SK-N-SH treated with all-trans-retinoic acid at 6 μM for 48 hours (cell line): ENCODE measurements at regions not wholly inside any gene's neighbourhood (a gene's known extent, or its start where the extent isn't known, plus 50 kb on each side); places are given as distances from the start of the nearest gene placed in this dataset.

Source experiments
- ATAC-seq: fragments of 200-7000 bp; cut with Tn5 transposase; 3 replicates; pipeline ENCODE4 v1.9.1; 2020; ENCODE audit warnings: mild to moderate bottlenecking, moderate library complexity
- ARNTL ChIP-seq: fragments of 450-650 bp; formaldehyde crosslinking; IDR thresholded peaks from 2 replicates; pipeline ENCODE4 v1.5.0; 2020; ENCODE audit warnings: low read depth, mild to moderate bottlenecking, moderate library complexity, borderline replicate concordance
- BACH2 ChIP-seq: fragments of 250-450 bp; sonication (Bioruptor Pico); IDR thresholded peaks from 2 replicates; pipeline ENCODE4 v1.9.0; 2021; ENCODE audit warnings: mild to moderate bottlenecking, borderline replicate concordance
- CREB5 ChIP-seq: fragments of 250-450 bp; sonication (Bioruptor Pico); IDR thresholded peaks from 2 replicates; pipeline ENCODE4 v1.5.1; 2020; ENCODE audit warnings: low read depth, mild to moderate bottlenecking, moderate library complexity
- CSDC2 ChIP-seq: fragments of 250-450 bp; sonication (Bioruptor Pico); IDR thresholded peaks from 2 replicates; pipeline ENCODE4 v1.5.0; 2020; ENCODE audit warnings: mild to moderate bottlenecking, moderate library complexity
- CSRNP3 ChIP-seq: fragments of 250-450 bp; sonication (Bioruptor Pico); IDR thresholded peaks from 2 replicates; pipeline ENCODE4 v1.5.1; 2021; ENCODE audit warnings: mild to moderate bottlenecking, moderate library complexity
- ESRRG ChIP-seq: fragments of 250-450 bp; sonication (Bioruptor Pico); IDR thresholded peaks from 2 replicates; pipeline ENCODE4 v1.6.1; 2021; ENCODE audit warnings: mild to moderate bottlenecking
- GLIS3 ChIP-seq: fragments of 250-450 bp; sonication (Bioruptor Pico); IDR thresholded peaks from 2 replicates; pipeline ENCODE4 v1.5.0; 2020; ENCODE audit warnings: mild to moderate bottlenecking, moderate library complexity
- ISL1 ChIP-seq: fragments of 250-450 bp; sonication (Bioruptor Pico); IDR thresholded peaks from 2 replicates; pipeline ENCODE4 v2.1.2; 2022; ENCODE audit warnings: mild to moderate bottlenecking, moderate library complexity
- PATZ1 ChIP-seq: fragments of 250-450 bp; sonication (Bioruptor Pico); IDR thresholded peaks from 2 replicates; pipeline ENCODE4 v1.8.0; 2020; ENCODE audit warnings: mild to moderate bottlenecking, moderate library complexity, borderline replicate concordance
- POU6F1 ChIP-seq: fragments of 250-450 bp; sonication (Bioruptor Pico); IDR thresholded peaks from 2 replicates; pipeline ENCODE4 v1.8.0; 2021; ENCODE audit warnings: low read depth, mild to moderate bottlenecking, moderate library complexity, borderline replicate concordance
- PPARA ChIP-seq: fragments of 250-450 bp; sonication (Bioruptor Pico); IDR thresholded peaks from 2 replicates; pipeline ENCODE4 v1.5.0; 2020; ENCODE audit warnings: mild to moderate bottlenecking, borderline replicate concordance
- SNAI2 ChIP-seq: fragments of 250-450 bp; sonication (Bioruptor Pico); IDR thresholded peaks from 2 replicates; pipeline ENCODE4 v1.5.0; 2020; ENCODE audit warnings: mild to moderate bottlenecking, moderate library complexity
- TCF4 ChIP-seq: fragments of 250-450 bp; sonication (Bioruptor Pico); IDR thresholded peaks from 2 replicates; pipeline ENCODE4 v1.8.0; 2021; ENCODE audit warnings: mild to moderate bottlenecking, moderate library complexity, borderline replicate concordance
- TOX ChIP-seq: fragments of 250-450 bp; sonication (Bioruptor Pico); IDR thresholded peaks from 2 replicates; pipeline ENCODE4 v1.8.0; 2021; ENCODE audit warnings: mild to moderate bottlenecking, moderate library complexity, borderline replicate concordance
- TSHZ2 ChIP-seq: fragments of 250-450 bp; sonication (Bioruptor Pico); IDR thresholded peaks from 2 replicates; pipeline ENCODE4 v1.5.0; 2020; ENCODE audit warnings: mild to moderate bottlenecking, moderate library complexity
- ZC3H10 ChIP-seq: fragments of 250-450 bp; sonication (Bioruptor Pico); IDR thresholded peaks from 2 replicates; pipeline ENCODE4 v1.5.1; 2021; ENCODE audit warnings: mild to moderate bottlenecking, moderate library complexity
- ZFP3 ChIP-seq: fragments of 250-450 bp; sonication (Bioruptor Pico); IDR thresholded peaks from 2 replicates; pipeline ENCODE4 v1.5.0; 2020; ENCODE audit warnings: mild to moderate bottlenecking, moderate library complexity
- ZFP30 ChIP-seq: fragments of 450-650 bp; formaldehyde crosslinking; IDR thresholded peaks from 2 replicates; pipeline ENCODE4 v1.5.0; 2022; ENCODE audit warnings: mild to moderate bottlenecking, moderate library complexity
- ZNF565 ChIP-seq: fragments of 450-650 bp; formaldehyde crosslinking; conservative IDR thresholded peaks from 2 replicates; pipeline ENCODE4 v1.5.0; 2020; ENCODE audit warnings: low read depth, mild to moderate bottlenecking, moderate library complexity
- ZNF70 ChIP-seq: fragments of 450-650 bp; formaldehyde crosslinking; IDR thresholded peaks from 2 replicates; pipeline ENCODE4 v1.5.0; 2020; ENCODE audit warnings: mild to moderate bottlenecking, moderate library complexity
- ZNF8 ChIP-seq: fragments of 450-650 bp; formaldehyde crosslinking; IDR thresholded peaks from 2 replicates; pipeline ENCODE4 v1.5.0; 2020; ENCODE audit warnings: mild to moderate bottlenecking, moderate library complexity

- ATAC-seq, result no peak
- TF ChIP-seq ESRRG, result no peak
- no peak for TF ChIP-seq TSHZ2 (CRISPR knock-in tag)
- no peak for TF ChIP-seq ZNF8
- TF ChIP-seq ZNF70 (CRISPR knock-in tag), result no peak
- TF ChIP-seq ZNF565 (CRISPR knock-in tag), result no peak
- TF ChIP-seq TCF4, result no peak
- TF ChIP-seq ZFP30 (CRISPR knock-in tag), result no peak
- no peak for TF ChIP-seq CSRNP3 (CRISPR knock-in tag)
- no peak for TF ChIP-seq ISL1 (CRISPR knock-in tag)
- no peak for TF ChIP-seq SNAI2 (CRISPR knock-in tag)
- TF ChIP-seq BACH2 (CRISPR knock-in tag), result no peak
- TF ChIP-seq CSDC2, result no peak
- TF ChIP-seq GLIS3 (CRISPR knock-in tag), result no peak
- no peak for TF ChIP-seq CREB5 (CRISPR knock-in tag)
- TF ChIP-seq TOX (CRISPR knock-in tag), result no peak
- TF ChIP-seq ZC3H10 (CRISPR knock-in tag), result no peak
- TF ChIP-seq PATZ1, result no peak
Measured at GRCh38 chr1:90558126-90558525, 159.0 kb downstream of the BARHL2 start.

- TF ChIP-seq PPARA (CRISPR knock-in tag) (no peak), ZFP3 (no peak), ZNF70 (CRISPR knock-in tag) (no peak), CSDC2 (no peak), ARNTL (CRISPR knock-in tag) (no peak), CSRNP3 (CRISPR knock-in tag) (no peak), ISL1 (CRISPR knock-in tag) (no peak)
- no peak for ATAC-seq
Measured at GRCh38 chr1:90557706-90558105, 159.4 kb downstream of the BARHL2 start.

GRCh38 chr1:90550626-90551406, 166.3 kb downstream of the BARHL2 start:
- no peak for ATAC-seq
- TF ChIP-seq ZNF8, result no peak
- no peak for TF ChIP-seq PPARA (CRISPR knock-in tag)
- TF ChIP-seq TOX (CRISPR knock-in tag), result no peak
- TF ChIP-seq ISL1 (CRISPR knock-in tag), result no peak
- no peak for TF ChIP-seq BACH2 (CRISPR knock-in tag)
- no peak for TF ChIP-seq ZNF70 (CRISPR knock-in tag)
- TF ChIP-seq PATZ1, result no peak
- TF ChIP-seq ESRRG, result no peak
- no peak for TF ChIP-seq ZFP3
- TF ChIP-seq POU6F1, result no peak
- no peak for TF ChIP-seq CSRNP3 (CRISPR knock-in tag)
